NCI-H1694 (cell line): ENCODE measurements at regions not wholly inside any gene's neighbourhood (a gene's known extent, or its start where the extent isn't known, plus 50 kb on each side); places are given as distances from the start of the nearest gene placed in this dataset.

ENCODE experiments used
- DNase-seq: peaks from one replicate; lab custom pipeline; 2025; lab: John Stamatoyannopoulos, UW

DNA sequence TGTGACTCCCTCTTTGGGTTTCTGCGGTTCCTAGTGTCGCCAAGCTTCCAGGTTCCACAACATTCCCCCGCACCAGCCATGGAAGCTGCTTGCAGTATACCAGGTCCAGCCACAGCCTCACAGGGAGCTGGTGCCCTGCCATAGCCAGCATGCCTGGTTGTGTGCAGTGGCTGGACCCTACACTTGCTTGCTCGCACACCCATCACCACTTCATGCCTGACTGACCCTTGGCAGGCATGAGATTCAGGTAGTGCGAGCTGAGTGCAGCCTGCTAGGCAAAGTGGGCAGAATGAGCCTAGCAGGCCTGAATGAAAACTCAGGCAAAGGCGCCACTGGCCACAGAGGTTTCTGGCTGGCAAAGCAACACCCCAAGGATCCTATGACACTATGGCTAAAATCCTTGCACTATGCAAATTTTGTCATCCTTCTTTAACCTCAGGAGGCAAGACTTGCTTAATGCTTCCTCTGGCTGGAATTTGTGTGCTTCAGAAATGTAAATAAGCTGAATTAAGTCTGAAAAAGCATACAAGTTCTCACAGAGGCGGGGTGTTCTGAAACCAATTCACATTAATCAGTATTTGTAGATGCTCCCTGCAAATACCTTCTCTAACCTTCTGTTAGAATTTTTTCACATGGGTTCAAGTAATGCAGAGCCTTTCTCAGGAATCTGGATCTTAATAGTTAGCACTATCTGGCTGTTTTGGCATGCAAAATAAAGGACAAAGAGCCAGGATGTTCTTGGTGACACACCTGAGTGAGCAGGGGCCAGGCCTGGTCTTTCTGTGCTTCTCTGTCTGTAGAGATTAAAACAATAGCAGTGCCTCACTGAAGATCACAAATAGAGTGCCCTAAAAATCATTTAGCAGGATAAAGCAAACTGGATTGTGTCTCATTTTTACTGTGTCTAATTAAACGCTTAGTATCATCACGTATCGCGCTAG is 256.9 kb downstream of the GPATCH2 start:
- no peak for DNase-seq

- DNase-seq = no peak
These were observed 258.6 kb downstream of the GPATCH2 start for GRCh38 chr1:217372049-217372970.

DNA sequence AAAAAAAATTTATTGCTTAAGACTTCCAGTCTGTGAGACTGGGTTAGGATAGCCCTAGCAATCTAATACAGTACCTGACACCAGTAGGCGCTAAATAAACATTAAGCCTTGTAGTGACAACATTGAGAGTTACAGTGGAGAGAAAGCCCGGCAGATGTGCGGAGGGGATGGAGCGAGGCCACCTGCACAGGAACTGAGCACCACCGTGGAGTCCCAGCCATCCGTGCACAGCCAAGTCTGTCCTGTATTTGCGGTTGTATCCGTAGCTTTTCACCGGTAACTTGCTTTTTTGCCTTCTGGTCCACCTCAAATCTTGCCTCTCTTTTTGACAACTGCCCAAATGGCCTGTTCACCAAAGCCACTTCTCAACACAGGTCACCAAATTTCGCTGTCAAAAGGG is 260.1 kb downstream of the GPATCH2 start:
- no peak for DNase-seq

- no peak for DNase-seq
These were observed 260.8 kb downstream of the GPATCH2 start for GRCh38 chr1:217369996-217370551.

DNA sequence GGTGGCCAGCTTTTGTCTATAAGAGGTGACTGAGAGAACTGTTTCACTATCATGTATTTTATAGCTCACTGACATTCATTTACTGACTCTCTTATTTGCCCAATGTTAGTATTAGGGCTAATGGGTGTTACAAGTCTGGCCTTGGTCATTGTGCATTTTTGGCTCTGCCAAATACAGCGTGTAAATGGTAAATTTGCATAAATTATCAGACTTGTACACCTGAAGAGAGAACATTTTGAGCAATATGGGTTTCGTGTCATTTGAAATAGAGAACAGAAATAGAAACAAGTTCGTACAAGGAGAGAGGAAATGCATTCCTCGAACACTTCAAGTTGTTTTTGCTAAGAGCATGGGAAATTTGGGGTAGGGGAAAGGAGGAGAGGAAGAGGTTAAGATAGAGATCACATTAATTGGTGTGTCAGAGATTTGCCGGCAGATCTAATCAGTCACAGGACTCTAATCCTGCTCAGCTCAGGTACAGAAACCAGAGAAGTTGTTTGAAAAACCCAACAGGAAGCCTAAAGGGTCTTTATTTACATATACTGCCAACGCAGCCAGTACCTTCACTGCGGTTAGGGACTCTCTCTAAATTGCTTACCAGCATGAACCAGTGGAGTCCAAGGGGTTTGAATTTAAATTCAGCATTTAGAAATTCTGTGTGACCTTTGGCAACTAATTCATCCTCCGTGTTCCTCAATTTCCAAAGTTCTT is 261.5 kb downstream of the GPATCH2 start:
- no peak for DNase-seq

GRCh38 chr1:217364220-217364619 is 266.7 kb downstream of the GPATCH2 start:
- DNase-seq = no peak

GRCh38 chr1:217363319-217363718 is 267.6 kb downstream of the GPATCH2 start:
- no peak for DNase-seq

DNA sequence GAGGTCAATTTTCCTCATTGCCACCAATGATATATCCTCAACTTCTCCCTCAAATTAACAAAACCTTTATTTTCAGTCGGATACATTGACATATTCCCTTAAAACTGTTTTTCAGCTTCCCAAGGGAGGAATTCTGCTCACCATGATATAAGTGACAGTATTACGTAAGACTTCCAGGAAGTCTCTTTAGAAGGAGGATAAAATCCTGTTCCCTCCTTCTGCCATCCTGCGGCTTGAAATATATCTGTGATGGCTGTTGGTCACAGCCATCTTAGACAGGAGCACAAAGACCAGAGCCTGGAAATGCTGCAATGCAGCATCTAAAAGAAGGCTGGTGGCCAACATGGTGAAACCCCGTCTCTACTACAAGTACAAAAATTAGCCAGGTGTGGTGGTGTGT is 270.4 kb downstream of the GPATCH2 start:
- no peak for DNase-seq

DNA sequence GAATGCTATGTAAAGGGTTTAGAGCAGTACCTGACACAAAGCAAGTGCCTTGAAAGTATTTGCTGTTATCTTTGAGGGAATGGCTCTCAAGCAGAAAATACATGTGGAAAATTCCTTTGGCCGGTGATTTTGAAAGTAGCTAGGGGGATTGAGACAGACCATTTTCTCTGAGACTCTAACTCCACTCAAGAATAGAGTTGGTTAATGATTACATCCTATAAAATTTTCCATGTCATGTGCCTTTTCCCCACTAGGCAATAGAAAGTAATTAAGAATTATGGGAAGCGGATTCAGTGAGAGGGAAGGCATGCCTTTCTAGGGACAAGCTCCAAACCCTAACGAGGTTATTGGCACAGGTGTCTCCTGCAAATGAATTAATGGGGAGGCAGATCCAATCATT is 276.0 kb downstream of the GPATCH2 start:
- DNase-seq = no peak

DNA sequence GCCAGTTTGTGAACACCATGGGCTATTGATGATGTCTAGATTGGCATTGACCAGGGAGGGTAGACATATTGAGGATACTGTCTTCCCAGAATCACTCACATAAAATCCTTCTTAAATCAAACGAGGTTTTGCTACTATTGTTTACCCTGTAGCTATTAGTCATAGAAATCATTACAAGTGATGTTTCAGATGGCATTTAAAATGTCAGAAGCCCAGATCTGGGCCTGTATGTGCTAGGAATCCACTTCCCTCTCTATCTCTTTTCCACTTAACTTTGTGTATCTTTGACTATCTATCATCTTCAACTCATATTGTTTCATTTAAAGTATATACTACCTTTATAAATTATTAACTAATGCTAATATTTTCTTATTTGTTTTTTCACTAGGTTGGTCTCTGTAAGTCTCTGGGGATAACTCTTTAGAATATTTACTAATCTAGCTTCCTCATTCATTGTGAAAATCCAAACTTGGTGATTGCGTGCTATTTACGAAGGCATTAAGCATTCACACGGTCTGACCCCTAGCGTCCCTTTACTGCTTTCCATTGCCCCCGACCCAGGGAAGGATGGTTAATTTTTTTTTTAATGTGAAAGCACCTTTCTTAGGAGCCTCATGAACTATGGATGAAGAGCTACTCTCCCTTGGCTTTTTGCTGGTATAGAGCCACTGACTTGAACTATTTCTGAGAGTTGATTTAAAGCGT is 281.8 kb downstream of the GPATCH2 start:
- DNase-seq = no peak

DNA sequence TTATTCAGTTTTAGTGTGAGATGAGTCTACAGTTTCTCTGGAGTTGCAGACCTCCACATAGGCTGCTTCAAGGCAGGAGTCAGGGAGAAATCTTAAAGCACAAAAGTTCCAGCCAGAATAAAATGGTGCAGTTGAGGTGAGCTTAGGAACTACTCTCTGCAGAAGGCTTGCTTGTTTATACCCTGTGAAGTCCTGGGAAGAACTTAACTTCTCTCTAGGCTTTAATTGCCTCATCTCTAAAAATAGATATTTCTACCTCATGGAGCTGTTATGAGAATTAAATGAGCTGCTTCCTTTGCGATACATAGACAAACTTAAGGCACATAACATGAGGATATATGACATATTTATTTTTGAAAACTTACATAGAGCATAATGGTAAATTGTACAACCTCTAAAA is 286.2 kb downstream of the GPATCH2 start:
- DNase-seq = no peak

DNA sequence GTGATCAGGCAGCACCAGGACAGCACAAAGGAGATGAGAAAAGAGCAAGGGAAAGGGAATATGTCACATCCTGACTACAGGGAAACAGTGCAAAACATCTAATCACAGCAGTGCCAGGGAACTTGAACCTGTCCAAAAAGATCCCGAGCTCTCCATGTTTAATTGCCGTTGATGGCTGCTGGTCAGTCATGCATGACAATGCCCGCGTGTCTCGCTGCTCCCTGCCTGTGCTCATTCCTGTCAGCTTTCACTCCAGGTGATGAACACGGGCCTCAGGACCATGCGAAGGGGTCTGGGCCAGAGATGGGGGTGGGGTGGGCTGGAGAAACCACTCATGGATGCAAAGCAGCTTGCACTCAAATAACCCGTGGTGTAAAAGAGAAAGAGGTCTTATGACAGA is 287.0 kb downstream of the GPATCH2 start:
- no peak for DNase-seq

DNA sequence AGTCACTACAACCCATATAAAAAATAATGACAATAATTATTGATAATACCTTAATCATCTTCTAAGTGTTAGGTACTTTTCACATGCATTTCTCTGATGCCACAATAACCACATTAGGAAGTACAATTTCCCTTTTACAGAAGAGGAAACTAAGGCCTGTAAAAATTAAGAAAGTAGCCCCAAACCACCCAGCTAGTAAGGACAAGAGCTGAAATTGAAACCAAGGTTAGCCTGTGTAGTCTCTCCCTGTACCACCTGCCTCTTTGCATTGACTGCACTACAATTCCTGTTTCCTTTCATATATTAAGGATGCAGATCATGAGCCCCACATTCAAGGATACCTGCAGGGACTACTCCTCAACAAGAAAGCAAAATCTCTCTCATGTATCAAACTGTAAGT is 288.8 kb downstream of the GPATCH2 start:
- no peak for DNase-seq

- DNase-seq = no peak
These were observed 294.2 kb downstream of the GPATCH2 start for GRCh38 chr1:217336724-217337123.

DNA sequence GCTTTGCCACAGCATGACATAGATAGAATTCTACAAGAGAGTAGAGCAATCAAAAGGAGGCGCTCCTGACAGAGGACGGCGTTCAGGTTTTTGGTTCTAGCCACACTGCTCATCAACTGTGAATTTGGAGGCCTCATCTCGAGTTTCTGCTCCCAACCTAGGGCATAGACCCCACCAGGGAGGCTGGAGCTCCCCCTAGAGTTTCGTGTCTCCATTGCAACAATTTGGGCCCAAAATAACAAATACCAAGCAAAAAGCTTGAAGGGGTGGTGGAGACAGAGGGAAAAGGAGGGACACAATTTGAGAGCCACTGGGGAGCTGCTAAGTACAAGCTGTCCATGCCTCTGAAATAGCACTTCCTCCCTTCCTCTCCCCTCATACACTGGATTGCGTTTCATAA is 297.0 kb downstream of the GPATCH2 start:
- peak; percentile 16 for DNase-seq

GRCh38 chr1:217332431-217333065 is 298.3 kb downstream of the GPATCH2 start:
- no peak for DNase-seq

GRCh38 chr1:217331698-217332097 is 299.2 kb downstream of the GPATCH2 start:
- no peak for DNase-seq

GRCh38 chr1:217327901-217328300 is 303.0 kb downstream of the GPATCH2 start:
- no peak for DNase-seq

GRCh38 chr1:217322834-217323233 is 308.1 kb downstream of the GPATCH2 start:
- no peak for DNase-seq

- DNase-seq = no peak
These were observed 315.5 kb downstream of the GPATCH2 start for GRCh38 chr1:217315346-217315745.

GRCh38 chr1:217313096-217313495 is 317.8 kb downstream of the GPATCH2 start:
- DNase-seq = no peak
